ENCODE measurements at regions not wholly inside any gene's neighbourhood (a gene's known extent, or its start where the extent isn't known, plus 50 kb on each side); places are given as distances from the start of the nearest gene placed in this dataset.
"Not testable (repeated sequence)": the region's sequence is repeated elsewhere in the genome, so short reads cannot be mapped to it uniquely, and the experiment has no call there.

DNA sequence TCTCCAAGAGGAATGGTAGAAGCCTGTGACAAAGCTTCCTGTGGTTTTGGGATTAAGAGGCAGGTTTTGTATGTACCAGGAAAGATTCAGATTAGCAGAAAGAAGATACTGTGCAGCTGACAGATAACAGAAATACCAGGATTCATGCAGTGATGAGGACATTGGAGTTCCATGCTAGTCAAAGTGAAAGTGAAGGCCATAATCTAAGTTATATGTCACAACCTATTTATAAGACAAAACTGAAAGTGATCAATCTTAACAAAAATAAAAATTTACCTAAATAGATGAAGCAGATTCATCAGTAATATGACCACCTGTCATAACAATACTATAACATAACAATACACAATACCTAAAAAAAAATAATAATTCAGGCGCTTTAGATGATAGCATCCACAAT lies 1305.2 kb upstream of the PCDH9 start:
- no peaks in the 10 kb centered on the region for H3K36me3 ChIP-seq (ENCODE audit: insufficient read depth, low read length)
- H3K27me3 ChIP-seq (ENCODE audit: insufficient read depth, low read length) = no peaks in the 10 kb centered on the region
- no peak overlapping the region for H3K4me3 ChIP-seq (ENCODE audit: low read length)
- no peak overlapping the region for H2AFZ ChIP-seq (ENCODE audit: low read depth, low read length)
- H3K4me1 ChIP-seq (ENCODE audit: insufficient read depth, low read length) = no peaks in the 10 kb centered on the region
- no peaks in the 10 kb centered on the region for H3K9me3 ChIP-seq (ENCODE audit: low read length)

DNA sequence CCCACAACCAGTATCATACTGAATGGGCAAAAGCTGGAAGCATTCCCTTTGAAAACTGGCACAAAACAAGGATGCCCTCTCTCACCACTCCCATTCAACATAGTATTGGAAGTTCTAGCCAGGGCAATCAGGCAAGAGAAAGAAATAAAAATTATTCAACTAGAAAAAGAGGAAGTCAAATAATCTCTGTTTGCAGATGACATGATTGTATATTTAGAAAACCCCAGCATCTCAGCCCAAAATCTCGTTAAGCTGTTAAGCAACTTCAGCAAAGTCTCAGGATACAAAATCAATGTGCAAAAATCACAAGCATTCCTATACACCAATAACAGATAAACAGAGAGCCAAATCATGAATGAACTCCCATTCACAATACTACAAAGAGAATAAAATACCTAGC lies 1297.0 kb upstream of the PCDH9 start:
- H2AFZ ChIP-seq (ENCODE audit: low read depth, low read length); H3K36me3 ChIP-seq (ENCODE audit: insufficient read depth, low read length); H3K27me3 ChIP-seq (ENCODE audit: insufficient read depth, low read length); H3K4me3 ChIP-seq (ENCODE audit: low read length); H3K9me3 ChIP-seq (ENCODE audit: low read length); H3K4me1 ChIP-seq (ENCODE audit: insufficient read depth, low read length): not testable (repeated sequence)

DNA sequence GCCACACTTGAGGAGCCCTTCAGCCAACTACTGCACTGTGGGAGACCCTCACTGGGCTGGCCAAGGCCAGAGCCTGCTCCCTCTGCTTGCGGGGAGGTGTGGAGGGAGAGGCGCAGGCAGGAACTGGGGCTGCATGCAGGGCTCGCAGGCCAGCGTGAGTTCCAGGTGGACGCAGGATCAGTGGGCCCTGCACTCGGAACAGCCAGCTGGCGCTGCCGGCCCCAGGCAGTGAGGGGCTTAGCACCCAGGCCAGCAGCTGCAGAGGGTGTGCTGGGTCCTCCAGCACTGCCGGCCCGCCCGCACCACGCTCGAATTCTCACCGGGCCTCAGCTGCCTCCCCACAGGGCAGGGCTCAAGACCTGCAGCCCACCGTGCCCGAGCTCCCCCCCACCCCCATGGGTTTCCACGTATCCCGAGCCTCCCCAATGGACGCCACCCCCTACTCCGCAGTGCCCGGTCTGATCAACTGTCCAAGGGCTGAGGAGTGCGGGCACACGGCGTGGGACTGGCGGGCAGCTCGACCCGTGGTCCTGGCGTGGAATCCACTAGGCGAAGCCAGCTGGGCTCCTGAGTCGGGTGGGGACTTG lies 1293.8 kb upstream of the PCDH9 start:
- H3K36me3 ChIP-seq (ENCODE audit: insufficient read depth, low read length) = no peaks in the 10 kb centered on the region
- no peaks in the 10 kb centered on the region for H3K27me3 ChIP-seq (ENCODE audit: insufficient read depth, low read length)

DNA sequence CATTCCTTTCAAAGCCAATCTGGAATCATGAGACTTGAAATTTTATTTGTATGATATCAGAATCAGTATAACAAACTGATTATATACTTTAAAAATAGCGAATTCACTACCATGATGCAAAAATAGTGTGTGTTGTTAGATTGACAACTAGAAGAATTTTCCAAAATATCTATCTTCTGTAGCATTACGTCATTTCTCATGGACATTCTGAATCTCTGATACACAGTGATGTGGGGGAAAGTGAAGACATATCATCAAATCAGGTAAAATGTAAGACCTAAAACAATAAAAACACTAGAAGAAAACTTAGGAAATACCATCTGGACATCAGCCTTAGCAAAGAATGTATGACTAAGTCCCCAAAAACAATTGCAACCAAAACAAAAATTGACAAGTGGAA lies 1292.0 kb upstream of the PCDH9 start:
- H3K36me3 ChIP-seq (ENCODE audit: insufficient read depth, low read length) = no peaks in the 10 kb centered on the region
- H3K4me1 ChIP-seq (ENCODE audit: insufficient read depth, low read length) = no peaks in the 10 kb centered on the region
- no peak overlapping the region for H3K4me3 ChIP-seq (ENCODE audit: low read length)
- H3K27me3 ChIP-seq (ENCODE audit: insufficient read depth, low read length) = no peaks in the 10 kb centered on the region
- no peaks in the 10 kb centered on the region for H3K9me3 ChIP-seq (ENCODE audit: low read length)
- H2AFZ ChIP-seq (ENCODE audit: low read depth, low read length) = no peak overlapping the region

More for the DNA sequence above, 1293.8 kb upstream of the PCDH9 start:
- no peak overlapping the region for H2AFZ ChIP-seq (ENCODE audit: low read depth, low read length)
- H3K9me3 ChIP-seq (ENCODE audit: low read length) = no peaks in the 10 kb centered on the region
- no peak overlapping the region for H3K4me3 ChIP-seq (ENCODE audit: low read length)
- H3K4me1 ChIP-seq (ENCODE audit: insufficient read depth, low read length) = no peaks in the 10 kb centered on the region

DNA sequence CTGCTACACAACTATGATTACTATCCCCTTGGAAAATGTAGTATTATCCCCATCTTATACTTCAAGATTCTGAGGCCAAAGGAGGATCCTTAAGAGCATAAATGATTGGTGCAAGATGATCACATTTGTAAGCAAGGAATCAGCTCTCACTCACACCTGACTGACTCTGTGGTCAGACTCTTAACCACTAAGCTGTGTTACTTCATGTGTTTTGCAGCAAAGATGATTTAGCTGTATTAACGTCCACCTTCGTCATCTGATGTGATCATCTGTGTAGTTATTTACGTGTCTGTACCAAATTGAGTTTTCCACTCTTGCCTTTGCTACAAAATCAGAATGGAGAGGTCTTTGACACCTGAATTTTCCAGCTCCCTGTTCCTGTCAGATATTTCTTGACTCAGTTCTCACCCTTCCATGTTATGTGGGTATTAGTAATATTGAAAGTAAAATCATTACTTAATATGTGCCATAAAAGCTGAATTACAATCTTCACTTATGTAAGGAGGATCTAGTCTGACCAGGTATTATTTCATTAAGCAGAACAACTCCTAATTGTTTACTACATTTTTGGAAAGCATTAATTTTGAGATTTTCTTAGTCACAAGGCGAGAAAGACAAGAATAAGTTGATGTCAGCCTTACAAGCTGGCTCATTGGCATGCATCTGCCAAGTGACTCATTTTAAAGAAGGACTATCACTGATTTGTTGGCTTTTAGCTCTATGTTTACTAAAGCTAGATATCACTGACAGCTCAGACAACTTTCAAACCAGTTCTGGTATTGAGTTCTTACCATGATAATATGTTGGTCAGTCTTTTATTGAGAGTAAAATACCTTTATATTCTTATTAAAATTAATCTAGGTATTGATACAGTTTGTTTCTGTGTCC lies 1279.8 kb upstream of the PCDH9 start:
- H2AFZ ChIP-seq (ENCODE audit: low read depth, low read length) = no peak overlapping the region
- H3K4me1 ChIP-seq (ENCODE audit: insufficient read depth, low read length) = no peaks in the 10 kb centered on the region
- no peaks in the 10 kb centered on the region for H3K36me3 ChIP-seq (ENCODE audit: insufficient read depth, low read length)
- no peaks in the 10 kb centered on the region for H3K27me3 ChIP-seq (ENCODE audit: insufficient read depth, low read length)
- H3K4me3 ChIP-seq (ENCODE audit: low read length) = no peak overlapping the region
- no peaks in the 10 kb centered on the region for H3K9me3 ChIP-seq (ENCODE audit: low read length)

DNA sequence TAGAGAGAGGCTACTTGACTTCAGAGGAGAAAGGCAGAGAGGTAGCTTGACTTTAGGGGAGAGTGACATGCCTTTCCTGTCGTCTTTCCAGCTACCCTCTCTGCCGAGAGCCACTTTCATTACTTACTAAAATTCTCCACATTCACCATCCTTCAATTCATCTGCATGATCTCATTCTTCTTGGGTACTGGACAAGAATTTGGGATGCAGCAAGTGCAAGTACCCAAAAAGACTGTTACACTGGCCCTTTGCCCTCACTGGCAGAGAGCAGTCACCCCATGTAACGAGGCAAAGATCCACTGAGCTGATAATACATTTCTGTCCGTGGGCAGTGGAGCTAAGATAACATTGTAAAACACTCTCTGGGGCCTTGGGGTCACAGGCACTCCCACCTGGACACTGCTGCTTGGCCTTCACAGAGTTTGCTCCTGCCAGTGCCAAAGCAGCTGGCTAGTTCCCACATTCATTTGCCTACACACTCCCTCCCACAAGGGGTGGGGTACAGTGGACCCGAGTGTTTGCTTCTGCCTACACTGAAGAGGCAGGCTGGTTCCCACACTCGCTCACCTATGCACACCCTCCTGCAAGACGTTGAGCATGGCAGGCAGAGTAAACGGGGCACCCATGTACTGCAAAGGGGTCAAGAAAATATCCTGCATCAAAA lies 1276.9 kb upstream of the PCDH9 start:
- no peaks in the 10 kb centered on the region for H3K9me3 ChIP-seq (ENCODE audit: low read length)

DNA sequence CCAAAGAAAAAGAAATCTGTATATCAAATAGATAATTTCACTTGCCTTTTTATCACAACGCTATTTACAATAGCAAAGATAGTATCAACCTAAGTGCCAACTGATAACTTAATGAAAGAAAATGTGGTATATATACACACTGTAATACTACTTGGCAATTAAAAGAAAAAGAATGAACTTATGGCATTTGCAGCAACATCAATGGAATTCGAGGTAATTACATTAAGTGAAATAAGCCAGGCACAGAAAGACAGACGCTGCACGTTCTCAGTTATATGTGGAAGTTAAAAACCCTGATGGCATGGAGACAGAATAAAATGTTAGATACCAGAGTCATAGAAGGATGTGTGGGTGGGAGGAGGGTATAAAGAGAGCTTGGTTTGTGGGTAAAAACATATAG lies 1260.5 kb upstream of the PCDH9 start:
- Histone ChIP-seq H3K4me1 (ENCODE audit: insufficient read depth, low read length) (no peaks in the 10 kb centered on the region), H3K9me3 (ENCODE audit: low read length) (no peaks in the 10 kb centered on the region), H3K4me3 (ENCODE audit: low read length) (no peak overlapping the region), H3K36me3 (ENCODE audit: insufficient read depth, low read length) (no peaks in the 10 kb centered on the region), H3K27me3 (ENCODE audit: insufficient read depth, low read length) (no peaks in the 10 kb centered on the region), H2AFZ (ENCODE audit: low read depth, low read length) (no peak overlapping the region)

More for the DNA sequence above, 1276.9 kb upstream of the PCDH9 start:
- Histone ChIP-seq H2AFZ (ENCODE audit: low read depth, low read length) (no peak overlapping the region), H3K4me3 (ENCODE audit: low read length) (no peak overlapping the region), H3K27me3 (ENCODE audit: insufficient read depth, low read length) (no peaks in the 10 kb centered on the region), H3K36me3 (ENCODE audit: insufficient read depth, low read length) (no peaks in the 10 kb centered on the region), H3K4me1 (ENCODE audit: insufficient read depth, low read length) (no peaks in the 10 kb centered on the region)

DNA sequence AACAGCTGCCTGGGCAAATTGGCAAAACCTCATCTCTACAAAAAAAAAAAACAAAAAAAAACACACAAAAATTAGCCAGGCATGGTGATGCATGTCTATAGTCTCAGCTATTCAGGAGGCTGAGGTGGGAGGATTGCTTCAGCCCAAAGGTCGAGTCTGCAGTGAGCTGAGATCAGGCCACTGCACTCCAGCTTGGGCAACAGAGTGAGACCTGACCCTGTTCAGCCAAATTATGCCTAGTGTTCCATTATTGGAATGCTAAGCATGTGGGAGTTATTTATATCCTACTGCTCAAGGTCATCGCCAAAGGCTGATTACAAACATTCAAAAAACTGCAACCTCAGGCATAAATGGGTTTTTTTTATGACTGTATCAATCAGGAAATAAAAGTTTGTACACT lies 1251.0 kb upstream of the PCDH9 start:
- no peak overlapping the region for H2AFZ ChIP-seq (ENCODE audit: low read depth, low read length)
- no peaks in the 10 kb centered on the region for H3K9me3 ChIP-seq (ENCODE audit: low read length)
- H3K4me3 ChIP-seq (ENCODE audit: low read length) = no peak overlapping the region
- H3K27me3 ChIP-seq (ENCODE audit: insufficient read depth, low read length) = no peaks in the 10 kb centered on the region
- peaks cover 5% of the 10 kb centered on the region for H3K4me1 ChIP-seq (ENCODE audit: insufficient read depth, low read length)
- H3K36me3 ChIP-seq (ENCODE audit: insufficient read depth, low read length) = no peaks in the 10 kb centered on the region

DNA sequence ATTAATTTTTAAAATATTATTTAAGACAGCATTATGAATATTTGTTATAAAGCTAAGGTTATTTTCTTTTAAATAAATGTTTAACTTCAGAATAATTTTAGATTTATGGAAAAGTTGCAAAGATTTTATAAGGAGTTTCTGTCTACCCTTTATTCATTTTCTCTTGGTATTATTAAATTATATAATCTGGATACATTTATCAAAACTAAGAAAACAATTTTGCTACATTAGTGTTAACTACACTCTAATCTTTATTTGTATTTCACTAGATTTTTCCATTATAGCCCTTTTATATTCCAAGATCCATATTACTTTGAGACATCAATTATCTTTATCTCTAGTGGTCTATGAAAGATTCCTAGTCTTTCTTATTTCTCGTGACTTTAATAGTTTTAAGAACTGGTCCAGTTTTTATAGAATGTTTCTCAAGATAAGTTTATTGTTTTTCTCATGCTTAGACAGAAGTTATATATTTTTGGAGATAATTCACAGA lies 1243.7 kb upstream of the PCDH9 start:
- Histone ChIP-seq H3K4me1 (ENCODE audit: insufficient read depth, low read length) (no peaks in the 10 kb centered on the region), H2AFZ (ENCODE audit: low read depth, low read length) (no peak overlapping the region), H3K27me3 (ENCODE audit: insufficient read depth, low read length) (no peaks in the 10 kb centered on the region), H3K9me3 (ENCODE audit: low read length) (no peaks in the 10 kb centered on the region), H3K4me3 (ENCODE audit: low read length) (no peak overlapping the region), H3K36me3 (ENCODE audit: insufficient read depth, low read length) (no peaks in the 10 kb centered on the region)

DNA sequence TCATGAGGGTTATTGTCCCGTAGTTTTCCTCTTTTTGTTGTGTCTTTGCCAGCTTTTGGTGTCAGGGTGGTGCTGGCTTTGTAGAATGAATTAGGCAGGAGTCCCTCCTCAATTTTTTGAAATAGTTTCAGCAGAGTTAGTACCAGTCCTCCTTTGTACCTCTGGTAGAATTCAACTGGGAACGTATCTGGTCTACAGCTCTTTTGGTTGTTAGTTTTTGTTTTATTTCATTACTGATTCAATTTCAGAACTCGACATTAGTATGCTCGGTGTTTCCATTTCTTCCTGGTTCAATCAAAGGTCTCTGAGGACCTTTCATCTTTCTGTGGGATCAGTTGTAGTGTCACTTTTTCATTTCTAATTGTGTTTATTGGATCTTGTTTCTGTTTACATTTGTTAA lies 1237.0 kb upstream of the PCDH9 start:
- H3K4me1 ChIP-seq (ENCODE audit: insufficient read depth, low read length) = no peaks in the 10 kb centered on the region
- H3K36me3 ChIP-seq (ENCODE audit: insufficient read depth, low read length) = no peaks in the 10 kb centered on the region
- no peak overlapping the region for H3K4me3 ChIP-seq (ENCODE audit: low read length)
- no peaks in the 10 kb centered on the region for H3K27me3 ChIP-seq (ENCODE audit: insufficient read depth, low read length)
- no peak overlapping the region for H2AFZ ChIP-seq (ENCODE audit: low read depth, low read length)
- no peaks in the 10 kb centered on the region for H3K9me3 ChIP-seq (ENCODE audit: low read length)

DNA sequence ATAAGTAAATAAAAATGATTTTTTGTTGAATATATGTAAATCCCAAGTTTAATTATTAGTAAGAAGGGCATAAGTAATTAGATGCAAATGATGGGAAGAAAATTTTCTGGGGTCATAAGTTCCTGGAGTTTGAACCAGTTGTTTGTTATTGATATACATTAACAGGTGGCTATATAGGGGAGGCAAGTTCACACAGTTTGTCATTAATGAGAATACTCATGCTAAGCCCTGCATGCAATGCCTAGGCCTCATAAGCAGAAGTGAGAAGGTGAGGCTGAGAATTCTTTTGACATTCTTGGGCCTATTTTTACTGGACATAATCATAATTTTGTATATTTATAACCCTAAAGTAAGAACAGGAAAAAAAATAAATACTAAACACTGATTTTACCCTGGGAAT lies 1210.7 kb upstream of the PCDH9 start:
- Histone ChIP-seq H3K27me3 (ENCODE audit: insufficient read depth, low read length) (no peaks in the 10 kb centered on the region), H3K9me3 (ENCODE audit: low read length) (peaks cover 2% of the 10 kb centered on the region)

DNA sequence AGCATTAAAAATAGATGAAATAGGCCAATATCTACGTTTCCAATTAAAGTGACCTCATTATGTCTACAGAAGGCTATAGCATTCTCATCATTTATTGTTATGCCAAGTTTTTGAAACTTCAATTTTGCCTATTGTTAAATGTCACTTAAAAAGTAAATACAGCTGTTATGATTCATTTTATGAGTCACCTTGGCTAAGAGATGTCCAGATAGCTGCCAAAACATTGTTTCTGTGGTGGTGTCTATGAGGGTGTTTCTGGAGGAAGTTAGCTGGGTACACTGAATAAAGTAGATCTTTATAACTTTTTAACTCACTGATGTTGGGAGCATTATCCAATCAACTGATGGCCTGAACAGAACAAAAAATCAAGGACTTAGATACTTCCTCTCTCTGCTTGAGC lies 1209.7 kb upstream of the PCDH9 start:
- Histone ChIP-seq H3K27me3 (ENCODE audit: insufficient read depth, low read length) (no peaks in the 10 kb centered on the region), H3K4me3 (ENCODE audit: low read length) (no peak overlapping the region), H2AFZ (ENCODE audit: low read depth, low read length) (no peak overlapping the region), H3K4me1 (ENCODE audit: insufficient read depth, low read length) (no peaks in the 10 kb centered on the region), H3K36me3 (ENCODE audit: insufficient read depth, low read length) (no peaks in the 10 kb centered on the region), H3K9me3 (ENCODE audit: low read length) (peaks cover 2% of the 10 kb centered on the region)

More for the DNA sequence above, 1210.7 kb upstream of the PCDH9 start:
- H3K36me3 ChIP-seq (ENCODE audit: insufficient read depth, low read length) = no peaks in the 10 kb centered on the region
- no peaks in the 10 kb centered on the region for H3K4me1 ChIP-seq (ENCODE audit: insufficient read depth, low read length)
- no peak overlapping the region for H3K4me3 ChIP-seq (ENCODE audit: low read length)
- H2AFZ ChIP-seq (ENCODE audit: low read depth, low read length) = no peak overlapping the region

DNA sequence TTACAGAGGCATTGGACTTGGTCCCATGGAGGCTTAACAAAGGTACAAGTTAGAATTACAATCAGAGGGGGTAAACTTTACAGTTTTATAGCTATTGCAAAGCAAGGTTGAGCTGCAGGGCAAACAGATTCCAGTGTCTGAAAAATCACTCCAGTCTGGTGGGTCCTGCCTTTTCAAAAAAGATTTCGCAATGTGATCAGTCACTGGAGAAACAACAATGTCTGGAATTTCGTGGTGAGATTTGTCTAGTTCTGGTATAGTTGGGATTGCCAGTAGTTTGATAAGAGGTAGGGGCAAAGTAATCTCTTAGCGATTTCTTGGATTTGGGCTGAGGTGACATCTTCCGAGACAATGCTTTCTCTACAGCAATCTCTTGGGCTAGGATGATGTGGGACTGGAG lies 1198.2 kb upstream of the PCDH9 start:
- Histone ChIP-seq H3K9me3 (ENCODE audit: low read length) (no peaks in the 10 kb centered on the region), H3K27me3 (ENCODE audit: insufficient read depth, low read length) (no peaks in the 10 kb centered on the region), H2AFZ (ENCODE audit: low read depth, low read length) (no peak overlapping the region), H3K4me1 (ENCODE audit: insufficient read depth, low read length) (no peaks in the 10 kb centered on the region), H3K4me3 (ENCODE audit: low read length) (no peak overlapping the region), H3K36me3 (ENCODE audit: insufficient read depth, low read length) (no peaks in the 10 kb centered on the region)

Measured in neuron (in vitro differentiated cells).